ENCODE measurements at regions not wholly inside any gene's neighbourhood (a gene's known extent, or its start where the extent isn't known, plus 50 kb on each side); places are given as distances from the start of the nearest gene placed in this dataset.

DNA sequence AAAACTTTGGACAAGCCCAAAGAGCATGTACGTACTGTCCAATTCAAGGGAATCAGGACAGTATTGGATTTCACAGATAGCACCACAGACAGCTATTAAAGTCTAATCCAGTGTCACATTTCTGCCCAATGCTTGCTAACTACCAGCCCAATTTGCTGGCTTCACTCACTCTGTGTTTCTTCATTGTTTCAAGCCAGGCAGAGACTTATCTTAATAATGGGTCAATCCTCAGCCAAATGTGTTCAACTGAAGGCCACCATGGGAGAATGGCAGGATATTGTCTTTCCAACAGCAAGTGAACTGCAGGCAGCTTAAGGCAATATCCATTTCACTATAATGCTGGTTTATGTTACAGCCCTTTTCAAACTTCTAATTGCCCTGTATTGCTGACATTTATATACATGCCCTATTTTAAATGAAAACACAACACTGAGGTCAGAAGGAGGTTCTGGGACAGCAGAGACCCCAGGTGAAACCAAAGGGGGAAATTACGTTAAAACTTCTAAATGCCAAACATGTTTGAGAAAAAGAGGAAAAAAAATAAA is 142.1 kb upstream of the RSPO3 start:
- Mint-ChIP-seq H3K27ac (peak overlapping the region in 1 of 3 experiments; percentile 68; a peak in 1 of 7 replicates), H3K9me3 (peaks cover 0 to 2% of the 10 kb centered on the region in 2 experiments; a peak in 1 of 5 replicates), H3K4me3 (no peak overlapping the region), H3K27me3 (ENCODE audit: low read depth) (no peaks in the 10 kb centered on the region), H3K4me1 (peaks cover 4 to 5% of the 10 kb centered on the region in 2 experiments), H3K36me3 (ENCODE audit: insufficient read depth in 1 of 3, low read depth in 3 of 3) (no peaks in the 10 kb centered on the region)
- H2AK5ac ChIP-seq (ENCODE audit: insufficient read length, low read length) = no peak overlapping the region
- H4K91ac ChIP-seq (ENCODE audit: insufficient read length, low read depth, low read length) = no peak overlapping the region
- H3K23me2 ChIP-seq (ENCODE audit: insufficient read length, low read depth, low read length, poor library complexity, severe bottlenecking) = no peaks in the 10 kb centered on the region
- TF ChIP-seq, protein P1, sequence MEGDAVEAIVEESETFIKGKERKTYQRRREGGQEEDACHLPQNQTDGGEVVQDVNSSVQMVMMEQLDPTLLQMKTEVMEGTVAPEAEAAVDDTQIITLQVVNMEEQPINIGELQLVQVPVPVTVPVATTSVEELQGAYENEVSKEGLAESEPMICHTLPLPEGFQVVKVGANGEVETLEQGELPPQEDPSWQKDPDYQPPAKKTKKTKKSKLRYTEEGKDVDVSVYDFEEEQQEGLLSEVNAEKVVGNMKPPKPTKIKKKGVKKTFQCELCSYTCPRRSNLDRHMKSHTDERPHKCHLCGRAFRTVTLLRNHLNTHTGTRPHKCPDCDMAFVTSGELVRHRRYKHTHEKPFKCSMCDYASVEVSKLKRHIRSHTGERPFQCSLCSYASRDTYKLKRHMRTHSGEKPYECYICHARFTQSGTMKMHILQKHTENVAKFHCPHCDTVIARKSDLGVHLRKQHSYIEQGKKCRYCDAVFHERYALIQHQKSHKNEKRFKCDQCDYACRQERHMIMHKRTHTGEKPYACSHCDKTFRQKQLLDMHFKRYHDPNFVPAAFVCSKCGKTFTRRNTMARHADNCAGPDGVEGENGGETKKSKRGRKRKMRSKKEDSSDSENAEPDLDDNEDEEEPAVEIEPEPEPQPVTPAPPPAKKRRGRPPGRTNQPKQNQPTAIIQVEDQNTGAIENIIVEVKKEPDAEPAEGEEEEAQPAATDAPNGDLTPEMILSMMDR (conservative IDR thresholded peaks at IDR 0.05) = no peak
- DNase-seq = no peak
- H3T11ph ChIP-seq (ENCODE audit: low read length) = no peak overlapping the region
- no peaks in the 10 kb centered on the region for H3K79me2 ChIP-seq (ENCODE audit: insufficient read depth, low read length)
- H3K56ac ChIP-seq (ENCODE audit: insufficient read length, low read depth, low read length) = no peak overlapping the region
- no peak overlapping the region for H4K8ac ChIP-seq (replicated peaks; ENCODE audit: insufficient read length, low read depth, low read length)
- no peak overlapping the region for H3K27ac ChIP-seq (ENCODE audit: insufficient read length, low read depth, low read length)
- no peaks in the 10 kb centered on the region for H4K20me1 ChIP-seq (ENCODE audit: control insufficient read depth, insufficient read depth, insufficient read length)
- H3K9ac ChIP-seq (ENCODE audit: extremely low read depth, insufficient read length, low read length) = no peak overlapping the region
- no peak overlapping the region for H2BK15ac ChIP-seq (ENCODE audit: low read depth, low read length)
- H3K14ac ChIP-seq (ENCODE audit: insufficient read depth, low read length) = no peak overlapping the region
- H3K9me3 ChIP-seq (ENCODE audit: control insufficient read depth, low read depth, low read length) = no peaks in the 10 kb centered on the region
- no peaks in the 10 kb centered on the region for H3K79me1 ChIP-seq (ENCODE audit: insufficient read depth, low read depth, low read length, poor library complexity, severe bottlenecking)
- no peak overlapping the region for H3K18ac ChIP-seq (ENCODE audit: insufficient read length, low read depth, low read length)
- no peak overlapping the region for H2BK20ac ChIP-seq (ENCODE audit: low read depth, low read length, poor library complexity, severe bottlenecking)
- H3K23ac ChIP-seq (ENCODE audit: insufficient read length, low read depth, low read length) = no peak overlapping the region
- H4K5ac ChIP-seq (ENCODE audit: insufficient read length, low read depth, low read length) = no peak overlapping the region
- H2BK120ac ChIP-seq (ENCODE audit: low read depth, low read length, poor library complexity, severe bottlenecking) = no peak overlapping the region
- H3K4me2 ChIP-seq (ENCODE audit: insufficient read depth, insufficient read length, low read length) = no peak overlapping the region
- WGBS (ENCODE audit: extremely low coverage, insufficient read length, low lambda C conversion rate) = no CpG with 5 or more reads among the region's 2 CpGs
- no peak overlapping the region for H3K4ac ChIP-seq (ENCODE audit: low read depth, low read length)
- H2AFZ ChIP-seq (ENCODE audit: low read length) = no peak overlapping the region
- H2BK5ac ChIP-seq (ENCODE audit: insufficient read length, low read length) = no peak overlapping the region
- H2BK12ac ChIP-seq (ENCODE audit: insufficient read length, low read depth, low read length) = no peak overlapping the region
- H3K27me3 ChIP-seq (ENCODE audit: insufficient read depth, low read length) = no peaks in the 10 kb centered on the region
- H3K4me1 ChIP-seq (ENCODE audit: insufficient read depth, low read length) = no peaks in the 10 kb centered on the region

Measured in H9 (cell line).